BE2C (cell line): ENCODE measurements at regions not wholly inside any gene's neighbourhood (a gene's known extent, or its start where the extent isn't known, plus 50 kb on each side); places are given as distances from the start of the nearest gene placed in this dataset.

ENCODE experiments used
- DNase-seq: peaks from one replicate; pipeline ENCODE4 v3.0.0-alpha.2; 2020
- H3K27me3 ChIP-seq: fragments of 250-450 bp; sonication (Bioruptor Pico); 2 replicates; pipeline ENCODE4 v1.5.1; 2020; ENCODE audit warnings: mild to moderate bottlenecking
- H3K36me3 ChIP-seq: fragments of 250-450 bp; sonication (Bioruptor Pico); 2 replicates; pipeline ENCODE4 v1.5.1; 2020; ENCODE audit warnings: mild to moderate bottlenecking
- H3K4me1 ChIP-seq: fragments of 250-450 bp; sonication (Bioruptor Pico); 2 replicates; pipeline ENCODE4 v1.5.1; 2020
- H3K4me3 ChIP-seq: 2 replicates; pipeline ENCODE4 v1.5.1; 2011; ENCODE audit warnings: low read depth, low read length
- H3K9me3 ChIP-seq: fragments of 250-450 bp; sonication (Bioruptor Pico); 2 replicates; pipeline ENCODE4 v1.5.1; 2020
- CTCF ChIP-seq: IDR thresholded peaks from 2 replicates; pipeline ENCODE4 v1.5.1; 2012; ENCODE audit warnings: mild to moderate bottlenecking, low read depth, low read length

DNA sequence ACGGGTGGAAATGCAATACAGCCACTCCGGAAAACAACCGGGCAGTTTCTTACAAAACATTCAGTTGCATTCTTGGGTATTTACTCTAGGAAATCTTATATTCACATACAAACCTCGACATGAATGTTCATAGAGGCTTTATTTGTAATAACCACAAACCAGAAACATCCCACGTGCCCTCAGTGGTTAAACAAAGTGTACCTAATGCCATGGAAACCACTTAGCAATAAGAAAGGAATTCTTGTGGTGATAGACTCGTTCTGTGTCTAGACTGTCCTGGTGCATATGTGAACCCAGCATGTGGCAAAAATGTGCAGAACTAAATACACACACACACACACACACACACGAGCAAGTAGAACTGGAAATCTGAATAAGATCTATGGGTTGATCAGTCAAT is 1073.3 kb downstream of the TBC1D22A start:
- no peak for DNase-seq
- Histone ChIP-seq H3K9me3 (no peaks in the 10 kb centered on the region), H3K27me3 (no peaks in the 10 kb centered on the region), H3K4me3 (no peak overlapping the region), H3K36me3 (no peaks in the 10 kb centered on the region), H3K4me1 (no peaks in the 10 kb centered on the region)
- TF ChIP-seq CTCF = no peak

- Histone ChIP-seq H3K4me1 (no peaks in the 10 kb centered on the region), H3K4me3 (no peak overlapping the region), H3K9me3 (no peaks in the 10 kb centered on the region), H3K36me3 (no peaks in the 10 kb centered on the region), H3K27me3 (no peaks in the 10 kb centered on the region)
- no peak for TF ChIP-seq CTCF
- DNase-seq = no peak
Measured at GRCh38 chr22:47826016-47826415, 1063.6 kb downstream of the TBC1D22A start.

DNA sequence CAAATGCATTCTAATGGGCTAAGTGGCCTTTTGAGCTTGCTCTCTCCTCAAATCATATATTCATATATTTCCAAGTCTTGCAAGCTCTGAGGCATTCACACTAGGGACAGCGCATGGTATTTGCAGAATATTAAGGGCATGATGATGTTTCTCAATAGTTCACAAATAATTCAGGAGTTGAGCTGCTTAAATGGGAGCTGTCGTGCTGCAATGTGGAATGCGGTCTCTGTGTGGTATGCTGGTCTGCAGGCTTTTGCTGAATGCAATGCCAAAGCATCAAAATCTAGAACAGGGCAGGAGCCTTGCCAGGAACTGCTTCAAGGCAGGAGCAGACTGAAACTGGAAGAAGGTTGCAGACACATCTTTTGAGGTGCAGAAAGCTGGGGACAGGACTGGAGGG is 1060.0 kb downstream of the TBC1D22A start:
- no peak for DNase-seq
- no peak overlapping the region for H3K4me3 ChIP-seq
- TF ChIP-seq CTCF = no peak
- H3K9me3 ChIP-seq = no peaks in the 10 kb centered on the region
- no peaks in the 10 kb centered on the region for H3K36me3 ChIP-seq
- H3K4me1 ChIP-seq = no peaks in the 10 kb centered on the region
- H3K27me3 ChIP-seq = no peaks in the 10 kb centered on the region

DNA sequence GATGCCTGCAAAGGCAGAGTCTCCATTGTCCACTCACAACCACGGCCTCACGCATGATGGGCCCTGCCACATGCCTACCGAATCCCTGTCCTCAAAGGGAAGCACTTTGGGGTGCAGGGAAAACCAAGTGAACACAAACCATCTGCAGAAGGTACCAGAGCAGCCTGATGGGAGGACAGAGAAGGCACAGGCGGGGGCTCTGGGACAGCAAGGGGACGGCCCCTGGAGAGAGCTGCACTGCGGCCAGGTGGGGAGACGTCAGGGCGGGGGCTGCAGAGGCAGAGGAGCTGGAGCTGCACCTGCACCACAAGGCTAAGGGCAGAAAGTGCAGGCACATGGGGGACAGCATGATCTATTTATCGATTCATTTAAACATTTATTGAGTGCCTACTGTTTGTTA is 1056.0 kb downstream of the TBC1D22A start:
- Histone ChIP-seq H3K36me3 (no peaks in the 10 kb centered on the region), H3K4me1 (no peaks in the 10 kb centered on the region), H3K9me3 (peaks cover under 1% of the 10 kb centered on the region; the same call in 1 of the 2 replicates), H3K27me3 (no peaks in the 10 kb centered on the region), H3K4me3 (no peak overlapping the region)
- no peak for DNase-seq
- no peak for TF ChIP-seq CTCF

- no peaks in the 10 kb centered on the region for H3K4me1 ChIP-seq
- H3K27me3 ChIP-seq = no peaks in the 10 kb centered on the region
- no peak for DNase-seq
- no peaks in the 10 kb centered on the region for H3K36me3 ChIP-seq
- H3K4me3 ChIP-seq = no peak overlapping the region
- no peak for TF ChIP-seq CTCF
- H3K9me3 ChIP-seq = peaks cover 2% of the 10 kb centered on the region; the same call in 1 of the 2 replicates
Measured at GRCh38 chr22:47817380-47817779, 1054.9 kb downstream of the TBC1D22A start.

DNA sequence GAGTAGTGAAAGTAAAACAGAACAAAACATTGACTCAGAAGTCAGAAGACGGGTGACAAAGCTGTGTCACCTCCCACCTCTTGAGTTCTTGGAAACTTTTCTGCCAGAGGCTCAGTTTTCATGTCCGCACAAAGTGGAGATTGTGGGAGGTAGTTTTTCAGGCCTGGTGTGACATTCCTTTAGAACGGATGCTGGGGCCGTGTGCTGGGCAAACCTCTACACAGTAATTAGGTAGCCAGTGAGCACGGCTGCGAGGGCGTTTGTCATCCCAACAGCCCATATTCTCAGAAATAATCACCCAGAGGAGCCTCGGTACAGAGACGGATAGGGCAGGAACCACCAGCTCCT is 1054.4 kb downstream of the TBC1D22A start:
- H3K4me3 ChIP-seq = no peak overlapping the region
- no peak for DNase-seq
- no peaks in the 10 kb centered on the region for H3K4me1 ChIP-seq

More for the DNA sequence above, 1054.4 kb downstream of the TBC1D22A start:
- no peak for TF ChIP-seq CTCF
- peaks cover 2% of the 10 kb centered on the region; the same call in 1 of the 2 replicates for H3K9me3 ChIP-seq
- no peaks in the 10 kb centered on the region for H3K36me3 ChIP-seq
- H3K27me3 ChIP-seq = no peaks in the 10 kb centered on the region
